Spinal cord (tissue), 9 donors: ENCODE measurements at regions not wholly inside any gene's neighbourhood (a gene's known extent, or its start where the extent isn't known, plus 50 kb on each side); places are given as distances from the start of the nearest gene placed in this dataset.

Experiments
- DNase-seq, 6 donors: peaks; one replicate each; pipeline versions ENCODE4 v3.0.0 to v3.0.0-alpha.2; 2013 to 2015; ENCODE audit warnings: low spot score in 6 of 6, low read depth in 4 of 6
- H3K27ac ChIP-seq: one replicate; pipeline ENCODE4 v1.5.1; 2013; ENCODE audit warnings: low read depth, low read length, control low read depth
- H3K27me3 ChIP-seq: one replicate; pipeline ENCODE4 v1.6.1; 2013; ENCODE audit warnings: low read length; ENCODE audit not compliant: control insufficient read depth, insufficient read depth
- H3K36me3 ChIP-seq: one replicate; pipeline ENCODE4 v1.6.1; 2013; ENCODE audit warnings: low read length; ENCODE audit not compliant: control insufficient read depth, insufficient read depth
- H3K4me1 ChIP-seq: one replicate; pipeline ENCODE4 v1.6.1; 2013; ENCODE audit warnings: low read length; ENCODE audit not compliant: control insufficient read depth, insufficient read depth
- H3K4me3 ChIP-seq: one replicate; pipeline ENCODE4 v1.5.1; 2013; ENCODE audit warnings: low read depth, low read length, control low read depth
- H3K9me3 ChIP-seq: one replicate; pipeline ENCODE4 v1.6.1; 2013; ENCODE audit warnings: low read length; ENCODE audit not compliant: control insufficient read depth, insufficient read depth
- WGBS: methylation state at CpG from one replicate; pipeline ENCODE4 v1.1.5; 2013; ENCODE audit warnings: missing lambda C conversion rate; ENCODE audit not compliant: insufficient coverage; 5-methylcytosine and 5-hydroxymethylcytosine counted together
- donor health status: healthy.

DNA sequence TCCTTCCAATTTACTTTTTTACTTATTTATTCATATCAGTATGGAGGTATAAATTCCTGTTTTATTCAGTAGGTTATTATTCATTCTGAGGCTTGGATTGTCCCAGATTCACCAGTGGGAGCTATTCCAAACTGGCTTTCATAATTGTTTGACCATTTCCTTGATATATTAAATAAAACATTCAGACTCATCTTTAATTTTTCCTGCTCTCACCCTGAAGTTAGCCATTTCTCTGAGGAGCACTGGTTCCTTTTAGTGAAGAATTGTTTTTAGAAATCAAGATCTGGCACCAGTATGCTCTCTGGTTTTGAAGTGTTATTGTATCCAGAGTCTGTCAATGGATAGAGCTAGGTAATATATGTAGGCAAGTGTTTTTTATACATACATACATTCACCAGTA is 66.9 kb upstream of the DCBLD2 start:
- Histone ChIP-seq H3K4me1 (no peaks in the 10 kb centered on the region), H3K4me3 (no peak overlapping the region), H3K27ac (no peak overlapping the region), H3K36me3 (no peaks in the 10 kb centered on the region), H3K27me3 (no peaks in the 10 kb centered on the region), H3K9me3 (no peaks in the 10 kb centered on the region)
- no peak for DNase-seq

DNA sequence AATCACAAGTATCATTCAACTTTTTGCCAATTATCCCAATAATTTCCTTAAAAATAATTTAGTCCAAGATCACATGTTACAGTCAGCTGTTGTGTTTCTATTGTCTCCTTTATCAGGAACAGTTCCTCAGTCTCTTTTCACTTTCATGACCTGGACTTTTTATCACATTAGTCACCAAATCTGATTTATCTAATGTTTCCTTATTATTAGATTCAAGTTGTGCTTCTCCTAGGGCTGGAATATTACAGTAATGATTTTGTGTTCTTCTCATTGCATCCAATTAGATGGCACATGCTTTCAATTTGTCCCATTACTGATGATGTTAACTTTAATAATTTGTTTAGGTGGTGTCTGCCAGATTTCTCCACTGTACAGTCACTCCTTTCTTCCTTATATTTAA is 66.3 kb upstream of the DCBLD2 start:
- no peaks in the 10 kb centered on the region for H3K4me1 ChIP-seq
- no peaks in the 10 kb centered on the region for H3K27me3 ChIP-seq
- no peak overlapping the region for H3K4me3 ChIP-seq
- H3K27ac ChIP-seq, result no peak overlapping the region
- no peaks in the 10 kb centered on the region for H3K9me3 ChIP-seq
- no peaks in the 10 kb centered on the region for H3K36me3 ChIP-seq
- DNase-seq, result no peak

DNA sequence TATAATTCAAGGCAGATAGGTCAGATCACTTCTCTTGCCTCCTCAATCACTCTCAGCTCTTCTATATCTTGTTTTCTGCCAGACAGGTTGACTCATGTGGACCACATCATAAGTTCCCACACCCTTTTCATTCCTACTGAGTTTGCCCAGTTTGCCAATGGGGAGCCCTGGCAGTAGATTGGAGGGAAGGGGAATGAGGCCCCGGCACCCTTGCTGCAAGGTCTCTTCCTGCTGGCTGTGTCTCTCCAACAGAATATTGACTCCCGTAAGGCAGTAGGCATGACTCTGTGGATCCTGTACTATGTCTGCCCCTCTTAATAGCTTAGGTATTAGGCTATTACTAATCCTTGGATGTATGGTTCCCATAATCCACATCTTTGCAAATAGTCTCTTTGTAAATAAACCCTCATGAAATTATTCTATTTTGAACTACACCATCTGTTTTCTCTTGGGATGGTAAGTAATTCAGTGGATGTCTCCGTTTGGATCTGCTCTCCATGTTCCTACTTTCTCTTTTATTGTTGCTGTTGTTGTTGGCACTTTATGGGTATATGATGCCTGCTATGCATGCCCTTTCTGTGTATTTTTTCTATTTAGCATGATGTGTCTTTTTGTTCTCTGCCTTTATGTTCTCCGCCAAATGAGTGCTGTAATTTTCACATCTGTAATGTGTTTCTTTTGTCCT is 65.5 kb upstream of the DCBLD2 start:
- WGBS, result 100% methylated on average over 1 of the region's 4 CpGs
- Histone ChIP-seq H3K36me3 (no peaks in the 10 kb centered on the region), H3K4me1 (no peaks in the 10 kb centered on the region), H3K9me3 (no peaks in the 10 kb centered on the region), H3K27ac (no peak overlapping the region), H3K27me3 (no peaks in the 10 kb centered on the region), H3K4me3 (no peak overlapping the region)
- no peak for DNase-seq

DNA sequence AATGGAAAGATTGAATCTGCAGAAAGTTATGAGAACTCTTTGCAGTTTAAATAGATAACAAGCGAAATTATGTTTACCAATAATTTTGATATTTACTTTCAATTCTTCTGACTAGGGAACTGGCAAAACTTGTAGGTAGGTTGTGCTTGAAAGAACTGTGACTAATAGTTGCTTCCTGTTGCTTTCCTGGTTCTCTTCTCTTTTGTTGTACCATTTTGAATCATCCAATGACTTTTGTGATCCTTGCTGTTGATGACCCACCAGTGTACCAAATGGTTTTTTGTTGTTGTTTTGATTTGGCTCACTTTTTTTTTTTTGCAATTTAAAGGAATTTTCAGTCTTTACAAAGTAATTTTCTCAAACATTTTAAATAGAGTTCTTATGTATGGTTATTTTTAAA is 64.9 kb upstream of the DCBLD2 start:
- no peaks in the 10 kb centered on the region for H3K36me3 ChIP-seq
- H3K27me3 ChIP-seq, result no peaks in the 10 kb centered on the region
- no peak overlapping the region for H3K27ac ChIP-seq
- DNase-seq, result no peak
- WGBS, result no CpG with 5 or more reads among the region's 1 CpG
- H3K4me3 ChIP-seq, result no peak overlapping the region
- no peaks in the 10 kb centered on the region for H3K4me1 ChIP-seq
- no peaks in the 10 kb centered on the region for H3K9me3 ChIP-seq

DNA sequence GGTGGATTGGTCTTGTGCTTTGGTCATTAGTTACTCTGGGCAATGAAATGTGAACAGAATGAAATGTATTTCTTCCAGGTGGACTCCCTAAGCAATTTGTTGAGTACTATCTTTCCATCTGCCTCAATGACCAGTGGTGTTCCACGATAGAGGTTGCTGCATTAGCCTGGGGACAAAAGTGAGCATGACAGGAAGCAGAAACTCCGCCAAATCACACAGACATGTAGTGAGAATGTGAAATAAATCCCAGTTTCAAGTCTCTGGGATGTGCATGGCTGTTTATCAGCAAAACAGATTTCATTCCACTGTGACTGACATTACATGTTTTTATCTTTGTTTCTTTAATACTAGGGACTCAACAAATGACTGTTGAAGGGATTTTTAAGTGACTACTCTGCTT is 63.3 kb upstream of the DCBLD2 start:
- no CpG with 5 or more reads among the region's 2 CpGs for WGBS
- Histone ChIP-seq H3K4me1 (no peaks in the 10 kb centered on the region), H3K36me3 (no peaks in the 10 kb centered on the region), H3K4me3 (no peak overlapping the region), H3K27ac (no peak overlapping the region), H3K9me3 (no peaks in the 10 kb centered on the region), H3K27me3 (no peaks in the 10 kb centered on the region)
- DNase-seq, result no peak

GRCh38 chr3:98963546-98963945 is 62.1 kb upstream of the DCBLD2 start:
- 100% methylated on average over 1 of the region's 2 CpGs for WGBS
- Histone ChIP-seq H3K9me3 (no peaks in the 10 kb centered on the region), H3K27me3 (no peaks in the 10 kb centered on the region), H3K36me3 (no peaks in the 10 kb centered on the region), H3K4me3 (no peak overlapping the region), H3K27ac (no peak overlapping the region), H3K4me1 (no peaks in the 10 kb centered on the region)
- DNase-seq, result no peak

GRCh38 chr3:98962951-98963350 is 61.5 kb upstream of the DCBLD2 start:
- Histone ChIP-seq H3K36me3 (no peaks in the 10 kb centered on the region), H3K4me3 (no peak overlapping the region), H3K9me3 (no peaks in the 10 kb centered on the region), H3K27me3 (no peaks in the 10 kb centered on the region), H3K27ac (no peak overlapping the region), H3K4me1 (no peaks in the 10 kb centered on the region)
- DNase-seq, result no peak

DNA sequence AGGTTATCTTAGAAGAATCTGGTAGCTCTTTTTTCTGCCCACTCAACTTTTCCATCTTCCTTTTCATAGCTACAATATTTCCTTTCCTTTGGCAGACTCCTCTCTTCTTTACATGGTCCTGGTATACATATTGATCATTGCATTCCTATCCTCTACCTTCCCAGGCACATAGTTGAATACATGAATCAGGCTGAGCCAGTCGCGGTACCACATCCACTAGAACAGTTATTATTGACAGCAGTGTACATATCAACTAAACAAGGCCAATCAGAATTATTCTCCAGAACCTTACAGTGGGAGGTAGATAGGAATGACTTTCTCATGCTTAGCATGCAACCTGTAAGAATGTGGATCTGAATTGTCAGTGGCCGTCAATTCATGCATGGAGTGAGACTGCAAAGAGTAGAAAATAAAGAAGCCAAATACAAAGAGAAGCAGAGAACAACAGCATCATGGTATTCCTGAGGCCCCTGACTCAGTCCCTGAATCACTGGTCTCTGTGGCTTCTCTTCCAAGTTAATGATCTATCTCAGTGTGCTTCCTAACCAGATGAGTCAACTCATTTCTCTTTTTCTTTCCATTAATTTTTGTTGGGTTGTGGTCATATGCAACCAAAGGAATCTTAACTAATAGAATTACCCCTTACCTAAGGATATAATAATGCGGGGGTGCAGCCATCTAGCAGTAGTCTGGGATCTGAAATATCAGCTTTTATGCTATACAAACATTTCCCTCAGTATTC is 60.9 kb upstream of the DCBLD2 start:
- no peak for DNase-seq
- H3K27ac ChIP-seq, result no peak overlapping the region
- H3K4me1 ChIP-seq, result no peaks in the 10 kb centered on the region
- no peaks in the 10 kb centered on the region for H3K27me3 ChIP-seq
- H3K36me3 ChIP-seq, result no peaks in the 10 kb centered on the region
- no peaks in the 10 kb centered on the region for H3K9me3 ChIP-seq
- no peak overlapping the region for H3K4me3 ChIP-seq
- WGBS, result 89% methylated on average over 1 of the region's 4 CpGs

DNA sequence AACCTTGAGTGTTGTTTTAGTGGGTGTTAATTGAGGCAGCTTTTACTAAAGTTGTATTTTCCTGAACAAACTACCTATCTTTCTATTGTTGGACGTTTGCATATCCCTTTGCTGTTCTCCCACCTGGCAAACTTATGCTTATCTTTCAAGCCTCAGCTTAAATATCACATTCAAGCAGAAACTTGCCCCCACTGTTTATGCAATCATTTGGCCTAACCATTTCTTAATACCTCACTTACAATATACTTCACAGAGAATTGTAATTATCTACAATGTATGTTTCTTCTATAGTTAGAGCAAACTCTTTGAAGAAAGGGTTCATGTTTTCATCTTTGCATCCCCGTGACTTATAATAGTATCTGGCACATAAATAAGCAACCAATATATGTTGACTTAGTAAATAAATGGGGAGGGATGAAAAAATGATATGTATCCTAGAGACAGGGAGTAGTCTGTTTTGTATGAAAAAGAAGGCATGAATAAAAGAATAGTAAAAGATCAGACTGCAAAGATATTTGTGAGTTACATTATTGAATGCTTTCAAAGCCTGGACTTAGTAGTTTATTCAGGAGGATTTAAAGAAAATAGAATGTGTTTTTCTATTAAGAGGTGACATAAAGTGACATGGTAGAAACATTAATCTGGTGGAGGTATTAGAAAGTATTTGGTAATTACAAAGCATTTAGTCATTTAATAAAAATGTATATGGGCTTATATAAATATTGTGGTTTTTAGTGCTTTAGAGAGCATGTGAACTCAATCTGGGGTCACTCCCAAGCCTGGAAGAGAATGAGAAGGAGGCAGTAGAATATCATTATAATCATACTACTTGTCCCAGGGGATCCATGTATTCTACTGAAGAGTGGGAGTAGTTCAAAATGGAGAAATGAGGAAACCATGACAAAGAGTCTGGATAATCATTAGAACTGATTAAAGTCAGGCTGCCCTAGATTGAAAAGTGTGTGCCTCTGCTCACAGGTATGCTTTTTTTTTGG is 60.0 kb upstream of the DCBLD2 start:
- 60% methylated on average over 1 of the region's 2 CpGs for WGBS

More for the DNA sequence above, 60.0 kb upstream of the DCBLD2 start:
- Histone ChIP-seq H3K4me1 (no peaks in the 10 kb centered on the region), H3K4me3 (no peak overlapping the region), H3K27ac (no peak overlapping the region), H3K36me3 (no peaks in the 10 kb centered on the region), H3K9me3 (no peaks in the 10 kb centered on the region), H3K27me3 (no peaks in the 10 kb centered on the region)
- DNase-seq, result no peak
